ENCODE measurements at regions not wholly inside any gene's neighbourhood (a gene's known extent, or its start where the extent isn't known, plus 50 kb on each side); places are given as distances from the start of the nearest gene placed in this dataset.

DNA sequence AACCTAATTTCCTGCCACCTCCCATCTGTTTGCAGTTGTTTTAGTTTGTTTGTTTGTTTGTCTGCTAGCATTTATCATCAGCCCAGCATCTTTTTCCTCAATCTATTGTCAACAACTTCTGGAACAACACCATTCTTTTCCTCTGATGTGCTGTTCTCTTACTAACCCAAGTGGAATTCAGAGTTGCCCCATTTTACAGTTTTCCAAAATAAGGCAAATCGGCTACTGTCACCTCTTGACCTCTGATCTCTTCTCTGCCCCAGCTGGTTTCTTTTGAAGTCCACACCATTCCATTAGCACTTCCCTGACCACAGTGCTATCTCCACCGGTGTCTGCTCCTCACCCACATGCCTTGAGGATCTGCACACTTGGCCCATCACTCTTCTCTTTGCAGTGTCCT, 102.4 kb downstream of the EFNB2 start:
- no peak for DNase-seq (ENCODE audit: low read depth)

DNA sequence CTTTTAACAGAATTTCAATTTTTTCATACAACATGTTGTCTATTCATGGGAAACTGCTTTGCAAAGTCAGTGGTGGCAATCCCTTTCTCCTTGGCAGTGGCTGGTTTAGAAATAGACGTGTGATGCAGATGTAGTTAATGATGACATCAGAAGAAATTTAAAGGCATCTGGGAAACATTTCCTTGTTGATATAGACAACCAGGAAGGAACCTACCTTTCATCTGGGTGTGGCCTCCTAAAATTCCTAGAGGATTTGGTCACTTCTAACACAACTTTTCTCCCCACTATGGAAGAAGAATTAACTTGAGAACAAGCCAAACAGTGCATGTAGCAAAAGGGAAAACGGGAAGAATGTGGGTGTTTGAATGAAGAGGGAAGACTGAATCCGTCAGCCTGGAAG, 102.8 kb downstream of the EFNB2 start:
- DNase-seq (ENCODE audit: low read depth), result no peak

DNA sequence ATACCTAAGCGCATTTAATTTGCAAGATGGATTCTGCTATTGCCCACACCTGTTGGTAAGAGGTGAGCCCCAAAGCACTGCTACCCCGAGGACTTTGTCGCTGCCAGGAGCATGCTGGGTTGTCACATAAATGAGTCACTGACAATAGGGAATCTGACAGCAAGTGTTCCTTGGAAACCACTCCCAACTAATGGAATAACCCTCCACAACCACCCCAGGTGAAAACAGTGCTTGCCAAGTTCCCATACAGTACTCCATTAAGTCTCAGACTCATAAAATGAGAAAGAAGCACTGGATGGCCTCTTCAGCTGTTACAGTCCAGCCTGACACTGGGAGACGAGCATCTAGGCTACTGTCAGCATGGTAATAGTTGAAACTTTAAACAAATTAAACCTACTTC, 108.6 kb downstream of the EFNB2 start:
- DNase-seq (ENCODE audit: low read depth), result no peak

DNA sequence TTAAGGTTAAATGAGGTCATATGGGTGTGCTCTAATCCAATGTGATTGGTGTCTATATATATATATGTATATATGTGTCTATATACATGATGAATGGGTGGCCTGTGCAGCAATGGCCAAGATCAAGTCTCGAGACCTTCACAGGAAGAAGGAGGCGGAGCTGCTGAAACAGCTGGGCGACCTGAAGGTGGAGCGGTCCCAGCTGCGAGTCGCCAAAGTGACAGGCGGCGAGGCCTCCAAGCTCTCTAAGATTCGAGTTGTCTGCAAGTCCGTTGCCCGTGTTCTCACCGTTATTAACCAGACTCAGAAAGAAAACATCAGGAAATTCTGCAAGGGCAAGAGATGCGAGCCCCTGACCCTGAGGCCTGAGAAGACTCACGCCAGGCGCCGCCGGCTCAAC, 109.8 kb downstream of the EFNB2 start:
- DNase-seq (ENCODE audit: low read depth), result no peak

DNA sequence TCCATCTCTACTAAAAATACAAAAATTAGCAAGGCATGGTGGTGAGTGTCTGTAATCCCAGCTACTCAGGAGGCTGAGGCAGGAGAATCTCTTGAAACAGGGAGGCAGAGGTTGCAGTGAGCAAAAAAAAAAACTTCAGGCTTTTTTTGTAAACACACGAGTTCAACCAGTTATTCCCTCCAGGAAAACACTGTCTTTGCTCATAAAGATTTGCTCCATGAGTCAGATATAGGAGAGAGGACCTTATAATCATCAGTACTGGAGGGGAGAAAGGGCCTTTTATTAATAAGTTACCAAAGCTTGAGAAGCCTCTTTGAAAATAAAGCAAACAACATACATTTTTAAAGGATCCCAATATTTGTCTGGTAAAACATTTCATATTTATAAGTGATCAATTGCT, 110.7 kb downstream of the EFNB2 start:
- DNase-seq (ENCODE audit: low read depth), result no peak

DNA sequence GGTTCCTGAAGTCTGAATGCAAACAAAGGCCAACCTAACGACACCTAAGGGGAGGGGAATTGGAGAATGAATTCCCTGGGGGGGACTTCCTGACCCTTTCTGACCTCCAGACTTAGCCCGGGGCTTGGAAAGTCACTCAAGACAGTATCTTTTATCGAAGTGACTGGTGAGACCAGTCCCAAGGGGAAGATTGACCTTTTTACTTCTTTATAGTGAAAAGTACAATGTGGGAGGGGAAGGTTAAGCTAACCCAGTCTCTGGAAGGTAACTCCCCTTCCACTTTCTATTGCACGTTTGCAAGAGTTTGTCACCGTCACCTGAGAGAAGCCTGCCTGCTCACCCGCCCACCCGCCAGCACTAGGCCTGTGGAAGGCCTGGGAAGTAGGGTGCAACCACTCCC, 111.9 kb downstream of the EFNB2 start:
- DNase-seq (ENCODE audit: low read depth), result no peak

DNA sequence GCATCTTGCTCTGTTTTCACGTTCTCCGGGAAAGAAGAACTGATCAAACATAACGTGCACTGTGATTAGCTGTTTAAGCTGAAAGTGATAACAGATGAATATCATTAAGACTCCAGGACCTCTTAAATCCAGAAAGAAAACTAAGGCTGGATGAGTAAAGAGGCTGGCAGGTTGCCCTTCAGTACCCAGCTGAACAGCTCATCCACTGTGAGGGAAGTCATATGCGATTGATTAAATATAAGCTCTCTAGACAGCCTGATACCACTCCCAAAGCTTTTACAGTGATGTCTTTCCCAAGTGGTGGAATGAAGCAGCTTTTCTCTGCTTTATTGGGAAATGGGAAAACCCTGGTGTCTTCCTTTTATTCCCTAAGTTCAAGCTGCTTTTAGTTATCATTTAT, 116.9 kb downstream of the EFNB2 start:
- no peak for DNase-seq (ENCODE audit: low read depth)

DNA sequence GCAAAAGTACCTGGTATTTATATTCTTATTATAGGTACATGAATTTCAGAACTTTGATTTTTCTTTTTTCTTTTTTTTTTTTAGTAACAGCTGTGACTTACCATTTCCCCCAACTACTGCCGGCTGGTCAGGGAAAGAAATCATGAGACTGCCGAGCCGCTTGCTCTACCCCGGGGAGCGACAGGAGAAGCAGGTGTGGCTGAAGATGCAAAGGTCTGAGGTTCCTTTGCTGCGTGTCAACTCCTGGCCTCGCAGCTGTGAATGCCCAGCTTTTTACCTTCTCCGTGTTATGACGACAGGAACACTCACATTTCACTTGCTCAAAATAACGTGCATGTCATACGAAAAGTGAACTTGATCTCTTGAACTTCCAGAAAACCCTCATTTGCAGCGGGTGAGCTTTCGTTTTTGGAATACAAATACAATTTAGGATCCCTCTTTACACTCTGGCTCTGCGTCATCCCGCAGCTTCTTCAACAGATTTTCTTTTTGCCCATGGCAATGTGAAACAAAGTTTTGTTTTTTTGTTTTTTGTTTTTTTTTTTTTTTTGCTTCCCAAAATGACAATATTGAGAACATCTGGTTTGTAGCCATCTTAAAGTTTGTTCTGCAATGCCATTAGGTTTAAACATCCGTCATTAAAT, 117.9 kb downstream of the EFNB2 start:
- no peak for DNase-seq (ENCODE audit: low read depth)

DNA sequence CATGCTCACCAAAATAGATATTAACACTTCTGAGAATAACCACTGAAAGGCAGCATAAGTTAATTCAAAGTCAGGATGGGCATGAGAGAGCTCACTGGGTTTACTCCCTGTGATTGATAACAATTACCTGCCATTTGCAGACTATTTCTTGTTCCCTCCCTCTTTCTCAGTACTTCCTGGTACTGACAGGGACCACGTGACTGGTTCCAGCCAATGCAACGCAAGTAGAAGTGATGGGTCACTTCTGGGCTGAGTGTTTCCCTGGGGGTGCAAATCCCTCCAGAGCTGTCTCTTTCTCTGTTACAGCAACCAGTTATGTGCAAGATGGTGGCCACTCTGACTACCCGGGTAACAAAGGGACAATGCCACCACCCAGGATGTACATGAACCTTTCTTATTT, 118.8 kb downstream of the EFNB2 start:
- no peak for DNase-seq (ENCODE audit: low read depth)

DNA sequence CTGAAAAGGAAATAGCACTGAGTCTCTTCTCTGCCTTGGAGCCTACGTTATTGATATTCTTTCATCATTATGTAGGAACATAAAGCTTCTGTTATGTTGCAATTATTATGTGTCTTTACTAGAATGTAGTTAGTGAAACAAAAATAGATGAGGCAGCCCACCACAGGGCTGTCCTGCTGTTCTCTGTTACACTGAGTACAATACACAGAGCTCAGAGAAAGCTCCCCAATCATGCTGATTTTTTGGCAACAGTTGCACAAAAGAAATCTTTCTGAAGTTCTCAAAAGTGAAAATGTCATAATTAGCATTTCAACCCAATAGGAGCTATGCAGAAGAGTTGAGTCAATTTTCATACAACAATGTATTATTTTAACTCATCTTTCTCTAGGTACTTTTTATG, 119.5 kb downstream of the EFNB2 start:
- DNase-seq (ENCODE audit: low read depth), result no peak

DNA sequence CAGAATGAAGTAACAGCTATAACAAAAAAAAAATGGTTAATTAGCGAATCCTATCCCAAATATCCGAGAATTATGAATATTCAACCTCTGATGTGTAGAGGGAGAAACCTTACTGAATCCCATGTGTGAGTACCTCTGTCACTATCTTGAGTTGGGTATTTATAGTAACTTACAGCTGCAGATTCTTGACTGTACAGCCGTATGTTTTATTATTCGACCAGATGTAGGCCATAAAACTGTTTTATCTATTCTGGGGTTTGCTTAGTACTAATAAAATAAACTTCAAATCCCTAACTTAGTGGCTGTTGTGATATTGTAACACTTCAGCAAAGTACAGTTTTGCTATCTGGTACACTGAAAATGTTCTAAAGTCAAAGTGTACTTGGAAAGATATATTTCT, 120.0 kb downstream of the EFNB2 start:
- DNase-seq (ENCODE audit: low read depth), result no peak

DNA sequence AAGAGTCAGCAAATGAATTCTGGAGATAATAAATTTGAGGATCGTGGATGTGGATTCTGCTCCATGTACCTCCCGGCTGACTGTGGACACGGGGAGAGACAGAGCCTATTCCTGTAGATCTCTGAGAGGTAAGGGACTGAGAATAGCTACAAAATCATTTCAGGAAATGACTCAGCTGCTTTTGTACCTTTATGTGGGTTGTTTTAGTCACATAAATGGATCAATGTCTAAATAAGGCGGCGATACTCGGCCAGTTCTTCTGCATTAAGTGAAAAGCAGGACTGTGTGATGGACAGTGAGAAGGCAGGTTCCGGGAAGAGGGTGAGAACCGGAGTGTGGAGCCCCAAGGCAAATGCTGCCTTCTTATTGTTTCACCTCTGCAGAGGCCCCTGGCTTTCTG, 128.1 kb downstream of the EFNB2 start:
- no peak for DNase-seq (ENCODE audit: low read depth)

DNA sequence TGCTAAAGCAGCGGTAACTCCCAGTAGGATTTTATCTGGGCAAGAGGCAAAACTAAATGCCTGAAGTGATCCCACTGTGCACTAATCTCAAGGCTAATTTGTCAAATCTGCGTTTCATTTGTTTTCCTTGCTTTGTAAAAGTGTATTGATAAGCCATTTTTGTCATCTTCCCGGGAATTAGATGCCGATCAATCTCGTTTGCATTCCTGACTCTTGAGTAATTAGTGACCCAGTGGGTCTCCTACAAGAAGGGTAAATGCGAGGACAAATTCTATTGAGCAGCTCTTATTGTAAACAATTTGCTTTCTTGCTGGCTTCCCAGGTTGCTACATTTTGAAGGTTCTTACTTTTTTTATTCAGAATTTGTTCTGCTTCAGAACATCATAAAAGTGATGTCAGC, 129.7 kb downstream of the EFNB2 start:
- no peak for DNase-seq (ENCODE audit: low read depth)

DNA sequence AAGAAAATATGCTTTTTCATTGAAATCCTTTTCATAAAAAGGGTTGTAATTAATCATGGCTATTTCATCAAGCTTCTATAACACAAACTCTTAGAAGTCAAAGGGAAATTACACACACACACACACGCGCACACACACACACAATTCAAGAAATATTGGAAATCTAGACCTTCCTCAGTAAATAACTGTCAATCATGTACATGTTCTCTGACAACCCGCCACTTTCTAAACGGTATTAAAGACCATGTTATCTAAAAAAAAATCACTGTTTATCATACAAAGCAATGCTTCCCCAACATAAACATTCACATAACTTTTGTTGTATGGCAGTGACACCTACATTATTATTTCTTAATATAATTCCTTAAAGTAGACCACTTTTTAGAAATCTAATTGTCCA, 132.2 kb downstream of the EFNB2 start:
- DNase-seq (ENCODE audit: low read depth), result no peak

DNA sequence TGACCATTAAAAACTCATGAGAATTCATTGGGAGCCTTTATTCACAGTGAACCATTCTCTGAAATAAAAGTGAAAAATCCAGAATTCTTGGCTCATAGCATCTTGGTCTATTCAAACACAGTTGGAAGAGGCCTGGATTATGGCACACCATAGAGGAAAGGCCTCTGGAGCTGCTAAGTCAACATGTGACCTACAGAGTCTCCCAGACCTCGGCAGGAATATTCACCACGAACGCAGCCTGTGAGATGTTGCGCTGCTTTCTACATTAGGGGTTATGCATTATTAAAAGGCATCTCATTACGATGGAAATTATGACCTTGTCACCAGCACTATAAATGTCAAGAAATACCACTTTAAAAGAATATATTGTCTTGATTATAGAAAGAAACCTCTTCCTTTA, 132.6 kb downstream of the EFNB2 start:
- DNase-seq (ENCODE audit: low read depth), result no peak

DNA sequence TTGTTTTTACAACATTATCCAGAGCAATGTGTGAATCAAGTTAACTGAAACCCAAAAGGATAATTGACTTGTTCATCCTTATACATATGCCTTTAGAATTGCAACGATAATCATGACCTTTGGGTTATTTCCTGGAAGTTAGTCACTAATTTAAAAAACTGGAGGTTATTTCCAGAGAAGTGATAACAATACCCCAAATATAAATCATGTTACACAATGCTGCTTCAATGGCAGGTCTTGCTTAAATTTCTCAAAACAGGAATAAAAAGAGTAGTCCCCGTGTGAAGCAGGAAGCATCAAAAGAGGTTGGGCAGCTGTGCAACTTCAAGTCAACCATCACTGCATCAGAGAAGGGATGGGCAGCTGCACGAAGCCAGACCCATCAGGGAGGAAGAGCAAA, 134.4 kb downstream of the EFNB2 start:
- no peak for DNase-seq (ENCODE audit: low read depth)

DNA sequence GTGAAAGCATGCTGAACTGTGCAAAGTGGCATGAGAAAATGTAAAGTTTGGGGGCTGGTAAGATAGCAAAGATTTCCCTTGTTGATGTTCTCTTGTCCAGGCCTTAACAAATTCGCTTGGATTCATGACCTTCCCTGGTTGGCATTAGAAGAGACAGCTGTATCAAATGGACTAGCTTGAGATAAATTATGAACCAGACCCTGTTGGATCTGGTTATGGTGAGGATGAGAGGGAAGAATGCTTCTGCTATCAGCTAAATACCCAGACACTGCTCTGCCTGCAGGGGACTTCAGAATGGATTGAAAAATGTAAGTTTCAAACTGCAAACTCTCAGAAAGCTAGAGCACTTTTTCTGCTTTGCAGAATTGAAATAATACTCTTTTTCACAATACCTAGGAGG, 135.2 kb downstream of the EFNB2 start:
- DNase-seq (ENCODE audit: low read depth), result no peak

DNA sequence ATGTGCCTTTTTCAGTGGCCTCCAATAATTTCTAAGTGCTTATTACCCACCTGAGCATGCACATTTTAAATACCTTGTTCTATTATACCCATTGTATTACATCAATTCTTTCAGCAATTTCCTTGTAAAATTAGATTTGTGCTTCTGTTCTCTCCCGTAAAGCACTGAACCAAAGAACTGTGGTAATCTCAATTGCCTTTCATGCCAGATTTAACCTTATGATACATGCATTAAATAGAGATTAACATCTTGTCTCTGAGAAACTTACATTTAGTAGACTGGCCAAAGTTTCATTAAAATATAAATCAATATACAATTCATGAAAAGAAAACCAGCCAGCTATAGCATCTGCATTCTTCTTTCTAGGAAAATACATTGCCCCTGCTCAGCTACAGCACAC, 137.2 kb downstream of the EFNB2 start:
- no peak for DNase-seq (ENCODE audit: low read depth)

DNA sequence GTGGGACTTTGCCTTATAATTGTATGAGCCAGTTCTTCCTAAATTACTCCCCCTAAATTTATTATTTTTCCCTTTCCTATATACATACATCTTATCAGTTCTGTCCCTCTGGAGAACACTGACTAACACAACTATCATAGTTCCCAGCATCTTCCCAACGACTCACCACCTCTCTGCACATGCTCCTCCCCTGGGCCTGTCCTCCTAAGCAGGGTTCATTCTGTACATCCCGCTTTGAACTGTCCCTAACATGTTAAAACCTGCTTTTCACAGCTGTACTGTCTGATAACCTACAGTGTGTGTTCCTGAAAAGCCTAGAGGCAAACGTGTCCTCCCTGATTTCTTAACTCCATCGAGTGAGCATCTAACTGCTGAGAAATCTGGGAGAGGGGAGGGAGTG, 141.7 kb downstream of the EFNB2 start:
- DNase-seq (ENCODE audit: low read depth), result no peak

DNA sequence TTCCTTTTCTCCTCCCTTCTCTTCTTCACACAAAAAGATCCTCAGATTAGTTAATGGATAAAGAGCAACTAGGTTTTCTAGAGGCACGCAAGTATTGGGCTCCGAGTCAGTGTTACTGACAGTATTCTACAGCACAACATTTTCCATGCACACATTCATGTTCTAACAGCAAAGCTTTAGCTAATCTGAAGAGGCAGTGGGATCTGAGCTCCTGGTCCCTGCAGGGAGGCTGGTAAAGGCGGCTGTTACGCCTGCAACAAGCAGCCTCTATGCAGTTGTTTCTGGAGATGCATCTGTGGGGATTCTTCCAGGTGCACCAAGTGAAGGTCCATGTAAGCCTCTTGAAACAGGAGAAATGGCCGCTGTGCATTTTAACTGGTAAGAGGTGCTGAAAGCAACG, 143.8 kb downstream of the EFNB2 start:
- DNase-seq (ENCODE audit: low read depth), result no peak

DNA sequence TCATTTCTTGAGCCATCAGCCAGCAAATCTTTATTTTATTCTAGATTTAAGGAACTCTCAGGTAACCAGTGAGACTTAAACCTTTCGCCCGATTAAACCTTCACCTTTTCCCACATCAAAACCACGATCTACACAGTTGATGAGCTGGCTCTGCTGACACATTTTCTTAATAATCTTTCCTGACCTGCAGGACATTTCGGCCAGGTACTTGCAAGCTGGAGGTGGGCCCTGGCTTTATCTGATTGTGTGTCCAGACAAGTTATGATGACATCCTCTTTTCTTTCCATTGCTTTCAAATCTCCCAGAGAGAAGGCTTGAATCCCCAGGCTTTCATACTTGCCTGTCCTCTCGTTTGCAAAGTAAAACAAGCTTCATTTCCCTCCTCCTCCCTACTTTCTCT, 144.2 kb downstream of the EFNB2 start:
- DNase-seq (ENCODE audit: low read depth), result no peak

DNA sequence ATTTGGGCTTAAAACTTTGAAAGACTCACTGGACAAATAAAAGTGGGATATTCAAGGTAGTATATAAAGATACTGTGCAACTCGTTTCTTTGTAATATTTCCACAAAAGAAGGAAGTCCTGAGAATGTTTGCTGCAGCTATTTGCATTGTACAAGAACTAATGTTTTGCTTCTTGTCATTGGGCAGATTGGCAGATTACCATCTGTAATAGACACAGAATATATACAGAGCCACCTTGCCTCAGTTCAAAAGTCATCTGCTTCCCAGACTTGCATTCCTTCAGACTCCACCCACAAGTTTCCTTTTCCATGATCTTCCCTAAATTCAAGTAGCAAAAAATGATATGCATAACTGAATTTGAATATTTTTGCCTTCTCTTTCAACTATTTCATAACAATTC, 145.1 kb downstream of the EFNB2 start:
- DNase-seq (ENCODE audit: low read depth), result no peak

DNA sequence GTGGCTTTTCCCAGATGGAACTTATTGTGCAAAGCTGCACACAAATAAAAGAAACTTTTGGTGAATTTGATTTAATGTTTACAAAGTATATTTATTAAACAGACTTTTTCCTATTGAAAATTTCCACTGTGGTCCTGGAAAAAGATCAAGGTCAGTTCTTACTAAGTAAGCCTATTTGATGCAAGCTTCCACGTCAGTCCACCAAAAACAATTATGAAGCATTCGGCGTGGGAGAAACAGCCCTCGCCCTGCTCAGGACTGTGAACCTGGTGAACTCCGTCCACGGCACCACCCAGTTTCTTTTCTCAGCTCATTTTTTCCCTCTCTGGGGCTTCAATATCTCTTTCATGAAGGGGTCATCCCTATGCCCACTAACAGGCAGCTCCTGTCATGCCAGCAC, 149.8 kb downstream of the EFNB2 start:
- DNase-seq (ENCODE audit: low read depth), result no peak

DNA sequence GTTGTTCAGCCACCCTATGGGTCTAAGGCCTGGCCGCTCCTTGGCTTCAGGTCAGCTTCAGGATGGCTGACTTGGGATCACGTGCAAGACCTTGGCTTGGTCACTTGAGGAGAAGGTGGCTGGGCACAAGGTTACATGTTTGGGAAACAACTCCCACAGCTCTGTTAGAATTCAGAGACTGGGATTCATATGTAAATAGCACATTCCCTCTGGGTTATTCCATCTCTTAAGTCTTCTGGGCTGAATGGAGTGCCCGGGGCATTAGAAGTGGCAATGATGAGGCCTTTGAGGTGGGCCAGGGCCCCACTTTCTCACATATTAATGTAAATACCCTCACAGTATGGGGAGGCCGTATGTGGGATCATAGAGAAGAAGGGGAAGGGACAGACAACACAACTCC, 150.9 kb downstream of the EFNB2 start:
- no peak for DNase-seq (ENCODE audit: low read depth)

DNA sequence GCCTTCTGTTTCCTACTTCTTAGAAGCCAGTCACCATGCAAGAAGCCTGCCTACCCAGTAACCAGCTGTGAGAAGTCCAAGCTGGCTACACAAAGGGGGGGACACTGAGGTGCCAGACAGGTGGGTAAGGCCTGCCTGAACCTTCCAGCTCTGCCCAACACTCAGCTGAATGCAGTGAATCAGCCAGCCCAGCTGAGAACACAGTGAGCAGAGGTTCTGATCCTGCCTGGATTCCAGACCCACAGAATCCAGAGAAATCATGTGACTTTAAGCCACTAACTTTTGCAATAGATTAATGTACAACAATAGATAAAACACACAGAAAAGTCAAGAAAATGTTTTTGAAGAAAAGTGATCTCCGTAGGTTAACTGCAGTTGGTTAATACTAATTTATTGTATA, 151.7 kb downstream of the EFNB2 start:
- no peak for DNase-seq (ENCODE audit: low read depth)

Measured in stimulated activated CD8-positive, alpha-beta memory T cell treated with anti-CD3 and anti-CD28 coated beads, Interleukin-7, amount 100 ng/mL, for 24 hours (primary cell).